Inferior parietal cortex (tissue), 1 donor: ENCODE measurements at regions not wholly inside any gene's neighbourhood (a gene's known extent, or its start where the extent isn't known, plus 50 kb on each side); places are given as distances from the start of the nearest gene placed in this dataset.

Source experiments
- DNase-seq: peaks from one replicate; pipeline ENCODE4 v3.0.0-alpha.2; 2016; ENCODE audit errors: extremely low spot score

GRCh38 chr12:28937196-28937595, 211.9 kb upstream of the FAR2 start:
- DNase-seq: no peak

GRCh38 chr12:28938056-28938455, 211.0 kb upstream of the FAR2 start:
- no peak for DNase-seq

GRCh38 chr12:28938581-28939235, 210.4 kb upstream of the FAR2 start:
- no peak for DNase-seq

- no peak for DNase-seq
Observed at GRCh38 chr12:28939427-28939826, 209.7 kb upstream of the FAR2 start.

GRCh38 chr12:28941248-28941647, 207.8 kb upstream of the FAR2 start:
- no peak for DNase-seq

GRCh38 chr12:28946361-28946760, 202.7 kb upstream of the FAR2 start:
- DNase-seq: no peak

- no peak for DNase-seq
Observed at GRCh38 chr12:28948685-28949084, 200.4 kb upstream of the FAR2 start.

GRCh38 chr12:28949184-28949583, 199.9 kb upstream of the FAR2 start:
- DNase-seq: no peak

- no peak for DNase-seq
Observed at GRCh38 chr12:28950049-28950448, 199.0 kb upstream of the FAR2 start.

GRCh38 chr12:28951935-28952334, 197.1 kb upstream of the FAR2 start:
- no peak for DNase-seq

GRCh38 chr12:28954333-28954732, 194.7 kb upstream of the FAR2 start:
- no peak for DNase-seq

- no peak for DNase-seq
Observed at GRCh38 chr12:28955491-28955890, 193.6 kb upstream of the FAR2 start.

- no peak for DNase-seq
Observed at GRCh38 chr12:28955931-28956330, 193.1 kb upstream of the FAR2 start.

GRCh38 chr12:28958553-28959195, 190.4 kb upstream of the FAR2 start:
- DNase-seq: no peak

GRCh38 chr12:28961948-28962384, 187.1 kb upstream of the FAR2 start:
- no peak for DNase-seq

GRCh38 chr12:28963554-28963953, 185.5 kb upstream of the FAR2 start:
- no peak for DNase-seq

GRCh38 chr12:28966046-28966780, 182.9 kb upstream of the FAR2 start:
- DNase-seq: no peak

GRCh38 chr12:28967426-28967825, 181.7 kb upstream of the FAR2 start:
- DNase-seq: no peak

- DNase-seq: no peak
Observed at GRCh38 chr12:28973491-28973890, 175.6 kb upstream of the FAR2 start.

GRCh38 chr12:28974166-28974565, 174.9 kb upstream of the FAR2 start:
- no peak for DNase-seq

GRCh38 chr12:28974883-28975282, 174.2 kb upstream of the FAR2 start:
- no peak for DNase-seq

- no peak for DNase-seq
Observed at GRCh38 chr12:28975564-28976340, 173.3 kb upstream of the FAR2 start.
